ENCODE measurements at regions not wholly inside any gene's neighbourhood (a gene's known extent, or its start where the extent isn't known, plus 50 kb on each side); places are given as distances from the start of the nearest gene placed in this dataset.

DNA sequence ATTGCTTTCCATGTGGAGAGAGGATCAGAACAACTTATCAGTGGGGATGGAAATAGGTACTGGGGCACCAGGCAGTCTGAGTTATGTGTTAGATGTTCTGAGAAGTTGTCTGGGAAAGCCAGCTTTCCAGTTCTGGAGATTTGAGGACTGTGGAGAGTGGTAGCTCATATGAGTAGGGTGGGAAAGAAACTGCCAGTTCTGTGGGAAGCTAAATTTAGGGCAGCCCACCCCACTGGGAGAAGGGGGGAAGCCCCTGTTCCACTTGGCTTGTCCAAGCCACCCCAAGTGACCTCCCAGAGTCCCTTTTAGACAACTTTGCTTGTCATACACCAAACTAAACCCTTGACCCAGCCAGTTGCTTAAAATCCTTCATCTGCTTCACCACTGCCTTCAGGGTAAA, 189.5 kb downstream of the REEP3 start:
- DNase-seq, result no peak

DNA sequence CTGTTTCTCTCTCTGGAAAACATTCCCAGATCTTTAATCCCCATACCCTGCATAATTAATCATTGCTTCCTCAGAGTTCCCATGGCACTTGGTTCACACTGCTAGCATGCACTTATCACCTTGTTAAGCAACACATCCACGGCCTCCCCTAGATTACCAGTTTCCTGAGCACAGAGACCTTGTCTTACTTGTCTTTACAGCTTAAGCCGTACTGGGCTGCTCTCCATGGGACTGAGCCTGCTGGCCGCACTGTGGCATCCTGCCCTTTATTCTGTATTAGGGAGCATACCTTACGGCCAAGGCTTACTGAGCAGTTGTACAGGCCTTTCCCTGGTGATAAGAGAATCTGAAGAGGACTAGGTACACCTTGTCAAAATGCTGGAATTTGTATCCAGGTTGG, 190.2 kb downstream of the REEP3 start:
- no peak for DNase-seq

DNA sequence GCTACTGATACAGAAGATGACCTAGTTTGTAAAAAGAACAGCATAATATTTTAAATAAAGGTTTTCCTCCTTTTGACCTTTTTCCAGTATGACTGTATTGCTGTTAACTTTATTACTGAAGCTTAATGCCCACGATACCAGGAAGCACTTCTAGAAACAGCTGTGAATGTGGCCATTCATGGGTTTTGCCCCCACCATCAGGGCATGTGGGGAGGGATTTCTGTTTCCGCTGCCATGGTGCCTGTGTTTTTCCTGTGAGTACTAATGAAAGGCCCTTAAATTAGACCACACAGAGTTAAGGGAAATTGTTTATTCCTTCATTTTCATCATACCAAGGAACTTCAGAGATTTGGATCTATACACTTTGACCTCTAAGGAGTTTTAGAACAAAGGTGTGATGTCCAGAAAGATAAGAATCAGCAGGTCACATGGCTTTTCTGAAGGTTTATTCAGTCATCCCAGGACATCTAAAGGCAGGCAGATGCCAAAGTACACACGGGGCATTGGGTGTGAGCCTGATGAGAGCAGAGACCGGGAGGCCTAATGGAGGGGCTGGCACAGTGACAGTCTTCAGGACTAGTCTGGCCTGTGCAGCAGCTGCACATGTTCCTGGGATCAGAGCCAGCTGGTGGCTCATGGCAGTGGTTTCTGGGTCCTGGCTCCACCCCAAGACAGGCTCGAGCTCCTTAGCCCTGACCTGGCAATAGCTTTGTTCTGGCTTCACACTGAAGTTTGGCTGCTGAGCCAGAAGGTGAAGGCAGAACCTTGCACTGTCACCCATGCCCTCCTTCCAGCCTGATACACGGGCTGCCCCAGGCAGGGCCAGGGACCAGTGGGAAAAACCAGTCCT, 190.9 kb downstream of the REEP3 start:
- DNase-seq, result peak; percentile 91

DNA sequence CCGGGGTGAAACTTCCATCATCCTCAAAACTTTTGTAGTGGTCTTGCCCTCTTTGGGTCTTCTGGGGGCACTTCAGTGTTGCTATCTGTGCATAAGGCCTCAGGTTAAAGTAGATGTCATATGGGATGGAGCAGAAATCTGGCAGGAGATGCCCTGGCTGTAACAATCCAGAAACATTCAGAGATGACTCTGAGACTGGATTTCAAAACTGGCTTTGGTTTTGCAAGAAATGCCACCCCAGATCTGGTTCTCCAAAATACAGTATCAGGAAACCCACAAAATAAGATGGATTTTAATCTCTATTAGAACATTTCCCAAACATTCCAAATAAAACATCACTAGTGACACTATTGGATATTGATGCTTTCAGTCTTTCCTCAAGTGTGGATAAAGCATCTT, 191.5 kb downstream of the REEP3 start:
- DNase-seq, result no peak

DNA sequence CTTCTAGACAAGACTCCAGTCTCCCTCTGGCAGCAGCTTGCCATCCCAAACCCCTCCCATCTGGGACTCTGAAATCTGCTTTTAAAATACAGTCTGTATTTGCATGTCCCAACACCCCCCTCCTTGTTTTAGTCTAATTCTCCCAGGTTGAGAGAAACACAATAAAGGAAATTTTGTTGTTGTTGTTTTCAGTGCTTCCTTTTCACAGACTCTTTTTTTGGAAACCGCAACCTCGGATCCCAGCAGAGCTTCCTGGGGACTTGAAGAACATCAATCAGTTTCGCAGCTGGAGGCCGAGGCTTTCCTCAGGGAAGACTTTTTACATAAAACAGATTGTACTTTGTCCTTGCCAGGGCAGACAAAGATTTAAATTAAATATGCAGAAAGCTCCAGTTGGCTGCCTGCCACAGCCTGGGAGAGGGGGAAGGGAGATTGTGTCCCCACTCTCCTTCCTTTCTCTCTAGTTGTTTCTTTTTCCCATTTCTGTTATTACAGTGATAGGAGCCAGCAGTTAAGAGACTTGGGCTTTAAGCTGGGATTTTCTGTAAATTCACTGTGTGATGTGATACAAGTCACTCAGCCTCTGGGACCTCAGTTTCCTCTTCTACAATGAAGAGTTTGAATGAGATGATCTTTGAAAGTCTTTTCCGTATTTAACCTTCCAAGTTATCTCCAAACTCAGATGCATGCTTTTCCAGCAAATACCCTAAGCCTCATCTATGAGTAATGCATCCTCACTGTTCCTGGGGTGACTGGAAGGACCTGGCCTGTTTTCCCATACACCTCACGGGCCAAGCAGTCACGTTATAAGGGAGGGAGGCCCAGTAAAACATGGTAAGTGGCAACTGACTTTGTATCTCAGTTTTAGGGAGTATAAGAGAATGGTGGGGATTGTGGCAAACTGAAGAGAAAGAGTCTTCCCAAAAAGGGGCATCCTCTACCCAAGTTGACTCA, 192.3 kb downstream of the REEP3 start:
- no peak for DNase-seq

DNA sequence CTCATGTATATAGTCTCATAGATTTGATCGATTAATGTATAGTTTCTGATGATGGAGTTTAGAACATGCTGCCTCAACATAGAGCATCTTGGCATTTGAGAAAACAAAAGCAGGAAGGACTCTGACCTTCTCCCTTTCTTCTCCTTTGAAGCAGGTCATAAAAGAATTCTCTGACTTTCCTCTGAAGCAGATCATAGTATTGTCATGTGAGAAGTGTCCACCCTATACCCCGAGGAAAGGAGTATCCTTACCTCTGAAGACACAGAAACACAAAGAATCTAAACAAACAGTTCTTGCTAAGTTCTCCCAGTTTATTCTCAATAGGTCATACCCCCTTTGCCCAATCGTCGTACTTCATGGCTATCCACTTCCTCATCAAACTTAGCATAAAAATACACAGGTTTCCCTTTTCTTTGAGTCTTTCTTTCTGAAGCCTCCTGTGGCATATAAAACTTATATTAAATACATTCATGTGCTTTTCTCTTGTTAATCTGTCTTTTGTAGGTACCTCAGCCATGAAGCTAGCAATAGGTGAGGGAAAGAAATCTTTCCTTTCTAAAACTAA, 194.9 kb downstream of the REEP3 start:
- DNase-seq, result no peak

DNA sequence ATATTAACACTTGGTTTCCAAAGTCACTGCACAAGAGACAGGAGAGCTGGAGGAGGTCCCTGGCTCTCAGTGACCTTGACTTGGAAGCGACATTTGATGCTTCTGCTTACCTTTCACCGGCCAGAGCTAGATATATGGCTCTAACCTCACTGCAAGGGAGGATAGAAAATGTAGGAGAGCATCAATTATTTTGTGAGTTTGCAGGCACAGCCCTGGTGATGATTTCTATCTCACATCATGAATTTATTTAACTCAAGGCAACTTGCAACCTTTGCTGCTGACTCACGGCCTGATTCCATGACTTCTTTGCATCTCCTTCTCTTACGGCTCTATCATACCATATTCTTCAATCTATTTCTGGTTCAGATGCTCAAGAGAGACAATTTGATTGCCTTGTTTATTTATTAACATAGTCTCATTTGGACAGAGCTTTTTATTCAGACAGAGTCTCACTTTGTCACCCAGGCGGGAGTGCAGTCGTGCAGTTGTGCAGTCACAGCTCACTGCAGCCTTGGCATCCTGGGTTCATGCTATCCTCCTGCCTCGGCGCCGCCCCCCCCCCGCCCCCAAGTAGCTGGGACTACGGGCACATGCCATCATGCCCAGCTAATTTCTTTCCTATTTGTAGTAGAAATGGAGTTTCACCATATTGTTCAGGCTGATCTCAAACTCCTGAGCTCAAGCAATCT, 196.0 kb downstream of the REEP3 start:
- DNase-seq, result no peak

DNA sequence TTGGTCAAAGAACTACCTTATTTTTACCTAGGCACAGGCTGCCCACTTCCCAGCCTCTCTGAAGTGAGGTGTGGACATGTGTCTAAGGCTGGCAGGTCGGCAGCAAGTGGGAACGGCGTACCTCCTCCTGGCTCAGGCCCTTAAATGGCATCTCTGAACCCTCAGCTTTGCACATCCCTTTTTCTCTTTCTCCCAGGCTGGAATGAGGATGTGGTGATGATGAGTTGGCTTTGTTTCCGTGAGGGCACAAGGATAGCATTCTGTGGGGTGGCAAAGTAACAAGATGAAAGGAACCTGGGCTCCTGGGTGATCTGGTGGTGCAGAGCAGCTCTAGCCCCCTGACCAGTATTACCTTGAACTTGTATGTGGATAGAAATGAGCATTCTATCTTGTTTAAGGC, 196.8 kb downstream of the REEP3 start:
- DNase-seq, result no peak

DNA sequence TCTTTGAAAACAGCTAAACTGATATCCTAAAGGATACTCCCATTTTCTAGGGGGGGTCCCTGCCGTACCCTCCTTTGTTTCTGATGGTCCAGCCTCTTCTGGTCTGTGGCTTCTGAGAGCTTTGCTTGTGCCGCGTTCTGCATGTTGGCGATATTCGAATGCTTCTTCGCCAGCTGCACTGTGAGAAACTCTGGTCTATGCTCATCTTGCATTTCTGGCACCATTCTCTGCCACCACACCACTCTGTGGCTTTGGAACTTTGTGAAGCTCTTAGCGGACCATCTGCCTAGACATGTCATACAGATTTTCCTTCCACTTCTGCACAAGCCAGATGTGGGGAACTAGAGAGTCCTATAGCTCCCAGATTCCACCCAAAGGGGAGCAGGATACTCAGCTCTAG, 197.2 kb downstream of the REEP3 start:
- DNase-seq, result no peak

DNA sequence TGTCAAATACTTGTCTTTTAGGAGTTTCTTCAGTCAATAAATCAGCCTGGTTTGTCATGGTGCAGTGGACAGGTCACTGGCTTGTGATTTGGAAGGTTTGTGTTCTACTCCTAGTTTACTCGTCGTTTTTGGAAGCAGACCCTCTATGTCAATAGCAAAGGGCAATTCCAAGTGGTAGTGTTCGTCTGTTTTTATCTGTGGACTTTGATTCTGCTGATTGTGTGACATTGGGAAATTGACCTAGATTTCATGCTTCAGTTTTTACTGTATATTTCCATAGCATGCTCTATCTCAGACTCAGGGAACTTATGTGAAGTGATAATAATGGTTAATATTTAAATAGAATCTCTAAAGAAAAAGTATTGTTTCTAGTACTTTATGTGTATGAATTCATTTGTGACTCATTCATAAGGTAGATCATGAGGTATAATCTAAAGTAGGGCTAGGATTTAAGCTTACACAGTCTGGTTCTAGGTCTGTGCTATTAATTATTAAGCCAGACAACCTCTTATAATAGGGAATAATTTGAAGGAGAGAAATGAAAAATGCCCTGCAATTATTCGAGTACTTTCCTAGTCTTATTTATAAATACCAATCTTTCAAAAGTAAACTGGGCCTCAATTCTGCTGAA, 198.1 kb downstream of the REEP3 start:
- DNase-seq, result no peak

DNA sequence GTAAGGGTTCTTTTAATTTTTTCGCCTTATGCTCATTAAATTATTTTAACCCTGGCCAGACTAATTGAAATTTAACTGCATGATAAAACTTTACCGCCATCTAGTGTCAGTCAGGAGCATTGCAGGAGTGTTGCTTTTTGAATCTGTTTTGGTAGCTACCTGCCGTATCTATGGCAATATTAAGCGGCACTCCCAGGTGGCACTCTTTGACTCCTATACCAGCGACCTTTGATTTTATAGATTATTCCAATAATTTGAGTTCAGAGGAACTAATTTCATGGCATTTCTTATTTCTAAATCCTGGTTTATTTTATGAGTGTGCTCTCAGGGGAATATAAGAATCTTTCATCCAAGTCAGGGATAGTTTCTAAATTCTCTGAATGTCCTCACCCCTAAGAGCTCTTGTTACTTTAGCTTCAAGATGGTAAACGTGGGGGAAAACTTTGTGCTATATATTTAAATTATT, 198.9 kb downstream of the REEP3 start:
- DNase-seq, result peak; percentile 71

DNA sequence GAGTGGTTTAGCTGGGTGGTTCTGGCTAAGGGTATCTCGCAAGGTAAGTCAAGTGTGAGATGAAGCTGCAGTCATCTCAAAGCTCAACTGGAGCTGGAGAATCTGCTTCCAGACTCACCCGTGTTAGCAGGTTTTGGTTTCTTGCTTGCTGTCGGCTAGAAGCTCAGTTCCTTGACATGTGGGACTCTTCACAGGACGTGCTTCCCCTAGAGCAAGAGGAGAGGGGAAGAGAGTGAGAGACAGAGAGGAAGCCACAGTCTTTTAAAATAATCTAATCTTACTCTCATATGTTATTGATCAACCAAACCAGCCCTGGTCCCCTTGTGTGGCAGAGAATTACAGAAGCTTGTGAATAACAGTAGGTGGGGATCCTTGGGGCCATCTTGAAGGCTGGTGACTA, 199.5 kb downstream of the REEP3 start:
- no peak for DNase-seq

DNA sequence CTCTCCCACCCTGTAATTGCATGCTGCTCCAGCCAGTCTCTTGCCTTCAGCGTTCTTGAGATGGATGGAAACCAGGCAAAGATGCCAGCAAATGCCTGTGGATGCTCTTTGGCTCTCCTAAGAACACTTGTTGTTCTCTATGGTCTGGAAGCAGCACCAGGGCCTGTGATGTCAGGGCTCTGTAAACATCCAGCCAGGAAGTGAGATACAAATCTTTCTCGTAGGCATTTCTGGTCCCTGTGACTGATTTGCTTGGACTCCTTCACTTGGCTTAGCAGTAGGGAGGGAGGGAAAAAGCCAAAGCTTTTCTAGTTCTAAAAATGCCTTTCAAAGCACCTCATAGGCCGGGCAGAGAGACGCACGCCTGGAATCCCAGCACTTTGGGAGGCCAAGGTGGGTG, 201.3 kb downstream of the REEP3 start:
- DNase-seq, result no peak

DNA sequence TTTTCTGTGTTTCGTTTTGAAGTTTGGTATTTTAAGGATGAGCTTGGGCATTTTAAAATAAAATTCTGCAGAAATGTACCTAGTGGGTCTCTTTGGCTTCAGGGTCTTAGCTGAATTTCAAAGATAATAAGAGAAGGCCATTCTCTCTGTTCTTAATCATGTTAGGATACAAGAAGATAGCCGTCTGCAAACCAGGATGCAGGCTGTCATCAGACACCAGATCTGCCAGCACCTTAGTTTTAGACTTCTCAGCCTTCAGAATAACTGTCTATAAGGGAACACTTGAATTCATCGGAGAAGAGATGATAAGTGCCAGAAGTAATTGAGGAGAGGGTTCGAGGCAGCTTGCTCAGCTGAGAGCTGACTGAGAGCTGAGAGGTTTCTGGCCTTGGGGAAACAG, 202.1 kb downstream of the REEP3 start:
- no peak for DNase-seq

DNA sequence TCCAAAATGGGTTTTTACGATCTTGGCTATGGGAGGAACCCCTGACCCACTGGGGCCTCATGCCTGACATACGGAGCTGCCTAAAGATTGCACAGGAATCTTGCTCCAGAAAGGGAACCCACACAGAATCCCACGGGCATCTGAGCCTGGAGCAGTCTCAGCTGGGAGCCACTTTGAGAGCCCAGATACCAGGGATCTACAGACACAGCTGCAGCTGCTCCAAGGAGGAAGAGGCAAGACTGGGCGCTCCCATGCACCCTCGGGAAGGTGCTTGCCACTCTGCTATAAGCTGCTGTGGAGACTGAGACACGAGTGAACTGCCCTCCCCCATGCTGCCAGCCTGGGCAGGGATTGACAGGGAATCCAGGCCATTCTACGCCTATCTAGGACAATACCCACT, 202.5 kb downstream of the REEP3 start:
- no peak for DNase-seq

DNA sequence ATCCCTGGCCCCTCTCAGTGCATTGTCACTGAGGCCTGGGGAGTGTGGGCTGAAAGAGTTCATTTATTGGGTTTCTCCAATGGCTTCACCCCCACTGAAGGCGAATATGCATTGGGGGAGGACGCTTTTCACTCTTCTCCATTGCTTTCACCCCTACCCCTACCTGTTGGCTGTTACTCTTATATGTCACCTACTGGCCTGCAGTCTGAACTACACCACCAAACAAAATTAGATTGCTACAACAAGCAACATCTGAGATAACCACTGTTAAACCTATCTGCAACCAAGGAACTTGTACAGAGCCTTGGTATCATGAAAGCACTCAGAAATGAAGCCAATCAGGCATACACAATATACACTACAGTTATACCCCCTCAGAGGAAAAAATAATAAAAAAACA, 203.7 kb downstream of the REEP3 start:
- no peak for DNase-seq

DNA sequence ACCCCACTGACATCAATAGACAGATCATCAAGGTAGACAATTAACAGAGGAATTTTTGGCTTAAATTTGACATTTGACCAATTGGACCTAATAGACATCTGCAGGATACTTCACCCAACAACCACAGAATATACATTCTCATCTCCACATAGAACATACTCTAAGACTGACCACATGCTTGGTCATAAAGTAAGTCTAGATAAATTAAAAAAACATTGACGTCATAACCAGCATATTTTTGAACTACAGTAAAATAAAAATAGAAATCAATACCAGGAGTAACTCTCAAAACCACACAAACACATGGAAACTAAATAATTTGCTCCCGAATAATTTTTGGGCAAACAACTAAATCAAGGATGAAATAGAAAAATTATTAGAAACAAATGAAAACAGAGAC, 205.7 kb downstream of the REEP3 start:
- DNase-seq, result no peak

DNA sequence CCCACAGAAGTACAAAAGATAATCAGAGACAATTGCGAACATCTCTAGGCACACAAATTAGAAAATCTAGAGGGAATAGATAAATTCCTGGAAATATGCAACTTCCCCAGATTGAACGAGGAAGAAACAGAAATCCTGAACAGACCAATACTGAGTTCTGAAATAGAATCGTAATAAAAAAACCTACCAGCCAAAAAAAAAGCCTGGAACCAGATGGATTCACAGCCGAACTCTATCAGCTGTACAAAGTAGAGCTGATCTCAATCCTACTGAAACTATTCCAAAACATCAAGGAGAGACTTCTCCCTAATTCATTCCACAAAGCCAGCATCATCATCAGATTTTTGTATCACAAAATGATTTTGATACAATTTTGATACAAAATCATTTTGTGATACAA, 206.4 kb downstream of the REEP3 start:
- DNase-seq, result no peak

DNA sequence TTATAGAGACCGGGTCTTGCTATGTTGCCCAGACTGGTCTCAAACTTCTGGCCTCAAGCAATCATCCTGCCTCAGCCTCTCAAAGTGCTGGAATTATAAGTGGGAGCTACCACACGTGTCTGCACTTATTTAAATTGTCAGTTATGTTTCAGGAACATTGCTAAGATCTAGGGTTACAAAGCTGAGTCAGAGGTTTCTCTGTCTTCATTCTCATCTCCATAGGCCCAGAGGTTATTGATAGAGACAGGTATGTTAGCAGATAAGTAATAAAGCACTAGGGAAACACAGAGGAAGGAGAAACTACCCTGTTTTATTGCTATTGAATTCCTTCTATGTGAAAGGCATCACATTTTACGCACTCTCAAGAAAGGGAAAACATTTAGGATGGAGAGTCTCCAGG, 214.1 kb downstream of the REEP3 start:
- no peak for DNase-seq

DNA sequence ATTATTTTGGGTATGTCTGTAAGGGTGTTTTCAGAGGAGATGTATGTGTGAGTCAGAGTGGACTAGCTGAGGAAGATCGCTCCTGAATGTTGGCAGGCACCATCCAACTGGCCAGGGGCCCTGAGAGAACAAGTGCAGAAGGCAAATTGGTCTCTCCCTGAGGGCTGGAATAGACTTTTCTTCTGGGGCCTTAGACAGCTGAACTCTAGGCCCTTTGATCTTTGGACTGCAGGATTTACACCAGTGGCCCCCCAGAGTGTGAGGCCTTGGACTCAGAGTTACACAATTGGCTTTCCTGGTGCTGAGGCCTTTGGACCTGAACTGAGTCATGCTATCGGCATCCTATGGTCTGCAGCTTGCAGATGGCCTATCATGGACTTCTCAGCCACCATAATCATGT, 217.2 kb downstream of the REEP3 start:
- DNase-seq, result no peak

DNA sequence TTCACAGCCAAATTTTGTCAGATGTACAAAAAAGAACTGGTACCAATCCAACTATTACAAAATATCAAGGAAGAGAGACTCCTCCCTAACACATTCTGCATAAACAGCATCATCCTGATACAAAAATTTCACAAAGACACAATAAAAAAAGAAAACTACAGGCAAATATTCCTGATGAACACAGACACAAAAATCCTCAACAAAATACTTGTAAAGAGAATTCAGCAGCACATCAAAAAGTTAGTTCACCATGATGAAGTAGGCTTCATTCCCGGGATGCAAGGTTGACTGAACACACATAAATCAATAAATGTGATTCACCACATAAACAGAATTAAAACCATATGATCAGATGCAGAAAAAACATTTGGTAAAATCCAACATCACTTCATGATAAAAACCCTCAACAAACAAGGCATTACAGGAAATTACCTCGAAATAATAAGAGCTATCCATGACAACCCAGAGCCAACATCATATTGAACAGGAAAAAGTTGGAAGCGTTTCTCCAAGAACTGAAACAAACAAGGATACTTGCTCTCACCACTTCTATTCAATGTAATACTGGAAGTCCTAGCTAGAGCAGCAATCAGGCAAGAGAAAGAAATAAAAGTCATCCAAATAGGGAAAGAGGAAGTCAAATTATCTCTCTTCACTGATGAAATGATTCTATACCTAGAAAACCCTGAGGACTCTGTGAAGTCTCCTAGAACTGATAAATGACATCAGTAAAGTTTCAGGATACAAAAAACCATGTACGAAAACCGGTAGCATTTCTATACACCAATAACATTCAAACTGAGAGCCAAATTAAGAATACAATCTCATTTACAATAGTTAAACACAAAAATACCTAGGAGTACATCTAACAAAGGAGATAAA, 223.1 kb downstream of the REEP3 start:
- DNase-seq, result no peak

DNA sequence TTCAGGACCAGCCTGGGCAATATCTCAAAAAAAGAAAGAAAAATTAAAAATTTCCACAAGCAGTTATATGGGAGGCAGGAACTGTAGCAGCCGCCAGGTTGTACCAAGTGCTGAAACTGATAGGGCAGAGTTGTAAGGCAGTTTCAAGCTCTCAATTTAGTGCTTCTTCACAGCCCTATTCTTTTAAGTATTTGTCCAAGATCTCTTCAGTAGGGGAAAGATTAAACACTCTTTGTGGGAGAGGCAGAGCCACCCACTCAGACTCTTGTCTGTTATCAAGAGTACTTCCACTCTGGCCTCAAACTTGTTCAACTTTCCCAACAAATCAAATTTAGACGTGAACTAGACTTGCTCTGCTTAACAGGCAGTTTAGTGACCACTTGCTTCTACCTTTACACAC, 228.7 kb downstream of the REEP3 start:
- DNase-seq, result no peak
